Peyer's patch (tissue), 4 donors: ENCODE measurements at regions not wholly inside any gene's neighbourhood (a gene's known extent, or its start where the extent isn't known, plus 50 kb on each side); places are given as distances from the start of the nearest gene placed in this dataset.

ENCODE experiments used
- POLR2A ChIP-seq, 2 donors: fragments of 450-650 bp; IDR thresholded peaks; one replicate each; pipeline ENCODE4 v1.5.1; 2017; ENCODE audit warnings: antibody characterized with exemption in 2 of 2, mild to moderate bottlenecking in 2 of 2, moderate library complexity in 2 of 2
- TF ChIP-seq, protein P1 (sequence below), 6 experiments: fragments of 450-650 bp in 4 of 6; fragments of 200-600 bp in 2 of 6; sonication (generic) in 1 of 6; IDR thresholded peaks; one replicate each; pipeline ENCODE4 v1.5.1; 2017 to 2019; ENCODE audit warnings: antibody characterized with exemption in 6 of 6, mild to moderate bottlenecking in 3 of 6, moderate library complexity in 1 of 6

DNA sequence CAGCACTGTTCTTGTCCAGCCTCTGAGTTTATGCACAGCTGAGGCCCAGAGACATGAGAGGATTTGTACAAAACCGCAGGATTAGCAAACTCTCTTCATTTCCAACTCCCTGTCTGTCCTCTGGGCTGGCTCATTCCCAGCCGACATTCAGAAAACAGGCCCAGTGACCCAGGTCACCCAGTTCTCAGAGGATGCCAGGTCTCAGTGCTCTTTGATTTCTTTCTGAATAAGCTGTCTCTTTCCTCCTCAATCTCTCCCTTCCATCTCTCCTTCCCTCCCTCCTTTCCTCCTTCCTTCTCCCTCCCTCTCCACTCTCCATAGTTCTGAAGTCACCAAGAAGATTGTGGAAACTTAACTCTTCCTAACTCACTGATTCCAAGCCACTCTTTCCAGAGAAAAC is 372.7 kb upstream of the SULF2 start:
- no peak for TF ChIP-seq POLR2A (IDR thresholded peaks at IDR 0.05)
- TF ChIP-seq, protein P1, sequence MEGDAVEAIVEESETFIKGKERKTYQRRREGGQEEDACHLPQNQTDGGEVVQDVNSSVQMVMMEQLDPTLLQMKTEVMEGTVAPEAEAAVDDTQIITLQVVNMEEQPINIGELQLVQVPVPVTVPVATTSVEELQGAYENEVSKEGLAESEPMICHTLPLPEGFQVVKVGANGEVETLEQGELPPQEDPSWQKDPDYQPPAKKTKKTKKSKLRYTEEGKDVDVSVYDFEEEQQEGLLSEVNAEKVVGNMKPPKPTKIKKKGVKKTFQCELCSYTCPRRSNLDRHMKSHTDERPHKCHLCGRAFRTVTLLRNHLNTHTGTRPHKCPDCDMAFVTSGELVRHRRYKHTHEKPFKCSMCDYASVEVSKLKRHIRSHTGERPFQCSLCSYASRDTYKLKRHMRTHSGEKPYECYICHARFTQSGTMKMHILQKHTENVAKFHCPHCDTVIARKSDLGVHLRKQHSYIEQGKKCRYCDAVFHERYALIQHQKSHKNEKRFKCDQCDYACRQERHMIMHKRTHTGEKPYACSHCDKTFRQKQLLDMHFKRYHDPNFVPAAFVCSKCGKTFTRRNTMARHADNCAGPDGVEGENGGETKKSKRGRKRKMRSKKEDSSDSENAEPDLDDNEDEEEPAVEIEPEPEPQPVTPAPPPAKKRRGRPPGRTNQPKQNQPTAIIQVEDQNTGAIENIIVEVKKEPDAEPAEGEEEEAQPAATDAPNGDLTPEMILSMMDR (IDR thresholded peaks at IDR 0.05), result no peak
